ENCODE measurements at regions not wholly inside any gene's neighbourhood (a gene's known extent, or its start where the extent isn't known, plus 50 kb on each side); places are given as distances from the start of the nearest gene placed in this dataset.
A peak's percentile ranks its signal among the peaks of the same experiment; 100 is the strongest.

DNA sequence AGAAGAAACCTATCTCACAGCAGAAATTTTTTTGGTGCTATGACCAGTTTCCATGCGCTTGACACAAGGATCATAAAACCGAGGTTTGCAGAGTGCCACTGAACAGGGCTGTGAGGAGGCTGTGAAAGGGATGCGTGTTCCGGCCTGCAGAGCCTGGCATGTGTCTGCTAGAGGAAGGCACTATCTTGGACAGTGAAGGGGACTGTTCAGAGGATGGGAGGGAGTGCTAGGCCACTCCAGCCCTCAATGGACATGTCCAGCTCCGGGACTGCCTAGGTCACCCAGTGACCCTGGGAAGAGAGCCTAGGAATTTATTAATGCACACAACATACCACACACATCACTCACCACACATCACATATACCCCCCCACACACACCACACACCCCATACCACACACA, 275.9 kb downstream of the GADD45G start:
- no peak for TF ChIP-seq CTCF (IDR thresholded peaks at IDR 0.05)
- TF ChIP-seq POLR2AphosphoS5 (IDR thresholded peaks at IDR 0.05), result peak; percentile 24
- TF ChIP-seq POLR2A (IDR thresholded peaks at IDR 0.05), result no peak
